Limb (tissue), 2 donors: ENCODE measurements at regions not wholly inside any gene's neighbourhood (a gene's known extent, or its start where the extent isn't known, plus 50 kb on each side); places are given as distances from the start of the nearest gene placed in this dataset.
"Not testable (repeated sequence)": the region's sequence is repeated elsewhere in the genome, so short reads cannot be mapped to it uniquely, and the experiment has no call there.

Experiments used
- DNase-seq, 2 donors: peaks; one replicate each; pipeline ENCODE4 v3.0.0-alpha.2; 2016; ENCODE audit errors: extremely low spot score in 2 of 2

- DNase-seq = no peak
These were observed 210.6 kb downstream of the DEPDC1B start for GRCh38 chr5:60489377-60489776.

DNA sequence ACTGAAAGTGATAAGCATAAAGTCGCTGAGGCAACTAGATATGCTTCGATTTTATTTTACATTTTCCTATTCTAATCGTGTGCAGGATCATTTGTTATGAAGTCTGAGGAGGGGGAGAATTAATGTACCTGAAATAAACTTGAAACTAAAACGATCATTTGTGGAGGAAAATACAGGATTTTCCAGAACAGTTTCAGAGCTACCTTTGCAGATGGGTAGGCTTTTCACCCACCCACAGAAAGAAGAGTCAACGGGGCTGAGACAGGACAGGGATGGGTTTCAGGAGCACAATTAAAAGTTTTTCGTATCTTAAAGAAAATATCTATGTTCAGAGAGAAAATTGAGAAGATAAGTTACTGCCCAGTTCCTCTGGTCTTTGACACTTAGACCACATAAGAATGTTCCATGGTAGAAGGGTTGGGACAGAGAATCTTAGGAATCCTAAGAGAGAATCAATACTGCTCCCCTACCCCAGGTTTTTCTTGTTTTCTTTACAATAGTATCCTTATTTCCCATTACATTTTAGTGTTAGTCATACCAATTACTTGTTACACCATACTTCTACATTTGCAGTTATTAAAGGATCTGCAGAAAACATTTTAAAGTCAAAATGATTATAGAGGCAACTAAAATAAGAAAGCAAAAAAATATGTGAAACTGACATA lies 211.4 kb downstream of the DEPDC1B start:
- no peak for DNase-seq

DNA sequence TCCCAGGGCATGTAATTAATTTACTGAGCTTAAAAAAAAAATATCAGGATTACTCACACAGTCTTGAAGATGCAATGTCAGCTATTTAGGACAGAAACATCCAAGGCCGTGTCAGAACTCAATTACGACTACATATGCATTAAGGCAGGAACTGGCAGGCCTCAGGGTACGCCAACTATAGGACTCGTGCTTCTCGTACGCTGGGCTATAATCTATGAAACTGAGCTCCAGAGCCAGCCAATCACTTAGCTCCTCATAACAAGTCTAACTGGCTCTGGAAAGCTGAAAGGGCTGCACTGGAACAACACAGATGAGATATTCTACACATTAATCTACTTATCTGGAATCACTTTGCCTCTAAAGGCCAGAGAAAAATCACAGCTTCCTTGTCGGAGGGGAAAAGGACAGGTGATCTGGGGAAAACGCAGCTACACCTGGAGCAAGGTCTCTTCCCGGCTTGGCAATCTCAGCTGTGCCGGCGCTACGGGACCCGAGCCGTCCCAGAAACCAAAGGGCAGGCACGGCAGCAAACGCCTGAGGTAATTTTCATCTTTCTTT lies 212.0 kb downstream of the DEPDC1B start:
- DNase-seq = peak in 1 of 2 donors; percentile 49

DNA sequence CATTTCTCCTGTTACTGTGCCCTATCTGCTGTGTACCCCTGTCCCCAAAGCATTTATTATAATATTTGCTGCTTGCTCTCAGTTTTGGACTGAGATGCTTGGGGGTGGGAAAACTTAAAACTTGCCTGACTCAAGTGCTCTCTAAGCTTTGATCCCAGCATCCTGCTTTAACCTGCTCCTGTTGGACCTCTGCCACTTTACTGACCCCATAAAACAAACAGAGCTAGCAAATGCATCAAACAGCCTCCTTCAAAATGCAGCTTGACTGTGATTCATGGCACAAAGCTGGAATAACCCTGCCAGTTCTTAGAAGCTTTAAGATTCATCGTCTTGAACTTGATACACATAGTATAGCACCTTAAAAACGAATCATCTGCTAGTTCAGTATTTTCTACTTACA lies 212.5 kb downstream of the DEPDC1B start:
- peak in 1 of 2 donors; percentile 16 for DNase-seq

GRCh38 chr5:60485361-60485760 lies 214.6 kb downstream of the DEPDC1B start:
- DNase-seq = no peak

DNA sequence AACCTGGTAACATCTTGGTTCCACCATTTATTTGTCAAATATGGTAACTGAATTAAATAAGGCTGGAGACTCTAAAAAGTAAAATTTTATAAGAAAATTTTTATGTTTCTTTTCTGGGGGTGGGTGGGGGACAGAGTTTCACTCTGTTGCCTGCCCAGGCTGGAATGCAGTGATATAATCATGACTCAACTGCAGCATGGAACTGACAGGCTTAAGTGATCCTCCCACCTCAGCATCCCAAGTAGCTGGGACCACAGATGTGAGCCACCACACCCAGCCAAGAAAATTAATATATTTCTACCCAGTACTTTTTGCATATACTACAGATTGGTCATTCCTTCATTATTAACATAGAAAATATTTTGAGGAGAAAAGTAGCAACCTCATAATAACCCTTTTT lies 216.9 kb downstream of the DEPDC1B start:
- no peak for DNase-seq

- no peak for DNase-seq
These were observed 217.7 kb downstream of the DEPDC1B start for GRCh38 chr5:60482301-60482700.

- no peak for DNase-seq
These were observed 220.4 kb downstream of the DEPDC1B start for GRCh38 chr5:60479542-60479941.

GRCh38 chr5:60477849-60478248 lies 222.1 kb downstream of the DEPDC1B start:
- DNase-seq = no peak

DNA sequence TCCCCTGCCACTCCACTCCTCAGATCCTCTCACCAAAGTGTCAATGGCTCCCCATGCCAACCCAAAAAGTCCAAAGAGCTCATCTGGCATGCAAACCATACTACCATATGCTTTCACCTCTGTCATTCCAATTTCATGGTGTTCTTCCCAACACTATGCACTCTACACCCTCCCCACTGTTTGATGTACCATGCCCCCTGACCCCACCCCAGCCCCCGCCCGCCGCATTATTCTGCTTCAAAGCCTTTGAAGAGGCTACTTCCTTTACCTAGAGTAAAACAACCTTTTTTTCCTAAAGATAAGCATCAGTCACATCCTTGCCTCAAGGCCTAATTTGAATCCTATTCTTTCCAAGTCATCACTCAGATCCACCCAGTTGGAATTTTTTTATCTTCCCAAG lies 226.3 kb downstream of the DEPDC1B start:
- DNase-seq = no peak

DNA sequence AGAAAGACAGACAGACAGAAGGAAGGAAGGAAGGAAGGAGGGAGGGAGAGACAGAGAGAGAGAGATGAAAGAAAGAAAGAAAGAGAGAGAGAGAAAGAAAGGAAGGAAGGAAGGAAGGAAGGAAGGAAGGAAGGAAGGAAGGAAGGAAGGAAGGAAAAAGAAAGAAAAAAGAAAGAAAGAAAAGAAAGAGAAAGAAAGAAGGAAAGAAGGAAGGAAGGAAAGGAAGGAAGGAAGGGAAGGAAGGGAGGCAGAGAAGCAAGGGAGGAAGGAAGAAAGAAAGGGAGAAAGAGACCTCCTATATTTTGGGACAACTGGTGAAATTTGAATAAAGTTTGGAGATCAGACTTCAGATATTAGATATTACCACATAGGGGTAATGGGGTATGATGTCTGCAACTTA lies 226.9 kb downstream of the DEPDC1B start:
- DNase-seq = not testable (repeated sequence)

DNA sequence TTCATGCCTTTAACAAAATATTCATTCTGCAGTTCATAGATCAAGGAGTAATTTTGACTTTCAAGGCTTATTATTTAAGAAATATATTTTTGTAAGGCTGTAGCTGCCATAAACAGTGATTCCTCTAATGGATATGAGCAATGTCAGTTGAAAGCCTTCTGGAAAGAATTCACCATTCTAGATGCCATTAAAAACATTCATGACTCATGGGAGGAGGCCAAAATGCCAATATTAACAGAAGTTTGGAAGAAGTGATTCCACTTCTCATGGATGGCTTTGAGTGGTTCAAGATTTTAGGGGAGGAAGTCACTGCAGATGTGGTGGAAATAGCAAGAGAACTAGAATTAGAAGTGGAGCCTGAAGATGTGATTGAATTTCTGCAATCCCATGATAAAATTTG lies 229.1 kb downstream of the DEPDC1B start:
- no peak for DNase-seq

- DNase-seq = no peak
These were observed 230.7 kb downstream of the DEPDC1B start for GRCh38 chr5:60469286-60469685.

GRCh38 chr5:60463179-60463868 lies 236.6 kb downstream of the DEPDC1B start:
- DNase-seq = no peak

- no peak for DNase-seq
These were observed 241.3 kb downstream of the DEPDC1B start for GRCh38 chr5:60458666-60459065.

DNA sequence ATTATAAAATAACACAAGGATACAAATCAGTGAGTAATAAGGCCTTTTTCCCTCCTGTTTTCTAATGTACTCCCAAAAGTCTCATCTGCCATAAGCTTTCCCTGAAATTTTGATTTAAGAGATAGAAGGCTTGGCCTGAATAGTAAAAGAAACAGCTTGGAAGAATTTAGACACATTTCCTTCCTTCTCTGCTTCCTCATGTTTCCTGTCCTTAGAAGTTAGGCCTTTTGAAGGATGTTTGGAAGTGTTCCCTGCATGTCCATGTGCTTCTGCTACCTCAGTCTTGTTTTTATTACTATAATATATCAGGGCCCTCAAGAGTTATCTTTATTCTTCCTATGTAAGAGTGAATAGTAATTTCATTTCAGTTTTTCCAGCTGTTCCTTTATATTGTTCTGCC lies 242.7 kb downstream of the DEPDC1B start:
- DNase-seq = peak in 1 of 2 donors; percentile 36

DNA sequence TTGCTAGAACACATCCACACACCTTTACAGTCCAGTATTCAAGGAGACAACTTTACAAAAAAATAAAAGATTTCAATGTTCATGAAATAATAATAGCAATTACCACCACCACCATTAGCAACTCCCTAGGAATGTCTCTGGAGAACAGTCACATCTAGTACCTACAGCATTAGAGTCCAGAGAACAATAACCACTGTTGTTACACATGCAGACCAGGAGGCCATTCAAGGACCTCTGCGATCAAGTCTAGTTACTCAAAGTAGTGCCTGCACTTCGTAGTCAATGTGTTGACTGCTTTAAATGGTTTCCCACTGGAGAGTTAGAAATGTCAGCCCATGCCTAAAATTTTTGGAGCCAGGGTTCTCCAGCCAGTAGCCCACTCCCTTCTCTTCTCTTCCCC lies 244.4 kb downstream of the DEPDC1B start:
- no peak for DNase-seq

- not testable (repeated sequence) for DNase-seq
These were observed 245.7 kb downstream of the DEPDC1B start for GRCh38 chr5:60454277-60454676.

- DNase-seq = no peak
These were observed 246.6 kb downstream of the DEPDC1B start for GRCh38 chr5:60453186-60453976.

- no peak for DNase-seq
These were observed 251.4 kb downstream of the DEPDC1B start for GRCh38 chr5:60448600-60448999.

- DNase-seq = no peak
These were observed 252.5 kb downstream of the DEPDC1B start for GRCh38 chr5:60447488-60447920.

DNA sequence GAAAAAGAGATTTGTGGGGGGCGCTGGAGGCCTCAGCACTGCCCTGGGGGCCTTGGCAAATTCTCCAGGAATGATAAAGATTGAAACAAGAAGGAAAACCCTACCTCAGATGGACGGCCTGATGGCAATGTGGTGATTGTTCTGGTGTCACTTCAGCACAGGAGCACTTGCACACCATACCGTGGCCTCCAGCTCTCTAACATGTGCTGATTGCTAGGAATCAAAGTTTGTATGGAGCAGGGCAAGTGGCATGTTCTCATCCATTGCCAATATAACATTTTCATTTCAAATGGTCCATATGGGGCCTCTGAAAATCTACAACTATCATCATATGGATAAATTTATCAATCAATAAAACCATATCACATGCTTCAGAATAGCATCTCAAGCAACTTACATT lies 253.0 kb downstream of the DEPDC1B start:
- no peak for DNase-seq
